Heart left ventricle (tissue), 13 donors: ENCODE measurements at regions not wholly inside any gene's neighbourhood (a gene's known extent, or its start where the extent isn't known, plus 50 kb on each side); places are given as distances from the start of the nearest gene placed in this dataset.

ENCODE experiments used
- CTCF ChIP-seq, 12 donors: fragments of 200-600 bp; sonication (generic) in 4 of 12; IDR thresholded peaks; one replicate each; pipeline versions ENCODE4 v1.5.0 to v1.8.0; 2018 to 2022; ENCODE audit warnings: antibody characterized with exemption in 12 of 12, mild to moderate bottlenecking in 5 of 12
- POLR2A ChIP-seq, 2 donors: fragments of 450-650 bp; IDR thresholded peaks; one replicate each; pipeline ENCODE4 v1.6.1; 2017; ENCODE audit warnings: antibody characterized with exemption in 2 of 2, mild to moderate bottlenecking in 2 of 2, moderate library complexity in 2 of 2
- donor health status: ischemic (EF 13 %, LVEDD 7.1; RV severe dilation, severe dysfunction).
- donor health status: DM: no; HTN: yes; CAD: no.
- donor health status: DM: no; HTN: no; CAD: no.
- donor health status: ischemic (EF 25% LVEDD 6.9; RV normal size, moderate dysfunction).
- donor health status: ischemic (EF 25% LVEDD 5.7; RV mildly dilated, moderate dysfunction).
- donor health status: ischemic (EF 35%, LVEDD 5.7; RV mildly dilated, moderate dysfunction).
- donor health status: nonischemic (EF 11% LVEDD 7.7; RV severe dilation, severe dysfunction).
- donor health status: DM: yes; HTN: yes; CAD: no.
- donor health status: PGD.
- donor health status: ischemic (EF 29% LVEDD 5.4; RV normal size, mild dysfunction).
- donor health status: nonischemic (EF 23%, LVEDD 6.1; RV moderate dilation, normal function).

- no peak for TF ChIP-seq CTCF (IDR thresholded peaks at IDR 0.05)
- TF ChIP-seq POLR2A (IDR thresholded peaks at IDR 0.05), result no peak
Measured at GRCh38 chr11:37026326-37026725, 428.3 kb upstream of the RAG2 start.
